ENCODE measurements at regions not wholly inside any gene's neighbourhood (a gene's known extent, or its start where the extent isn't known, plus 50 kb on each side); places are given as distances from the start of the nearest gene placed in this dataset.
"Not testable (repeated sequence)": the region's sequence is repeated elsewhere in the genome, so short reads cannot be mapped to it uniquely, and the experiment has no call there.

- DNase-seq (ENCODE audit: low spot score): no peak
These were observed 1143.6 kb upstream of the ACVR2A start for GRCh38 chr2:146701183-146701582.

- DNase-seq (ENCODE audit: low spot score): no peak
These were observed 1147.5 kb upstream of the ACVR2A start for GRCh38 chr2:146697307-146697706.

GRCh38 chr2:146696787-146697186, 1148.0 kb upstream of the ACVR2A start:
- DNase-seq (ENCODE audit: low spot score): not testable (repeated sequence)

GRCh38 chr2:146681991-146682390, 1162.8 kb upstream of the ACVR2A start:
- no peak for DNase-seq (ENCODE audit: low spot score)

- no peak for DNase-seq (ENCODE audit: low spot score)
These were observed 1166.3 kb upstream of the ACVR2A start for GRCh38 chr2:146678516-146678915.

GRCh38 chr2:146677280-146677679, 1167.5 kb upstream of the ACVR2A start:
- no peak for DNase-seq (ENCODE audit: low spot score)

- no peak for DNase-seq (ENCODE audit: low spot score)
These were observed 1175.1 kb upstream of the ACVR2A start for GRCh38 chr2:146669735-146670134.

- peak; percentile 42 for DNase-seq (ENCODE audit: low spot score)
These were observed 1178.5 kb upstream of the ACVR2A start for GRCh38 chr2:146666340-146666739.

GRCh38 chr2:146665800-146666199, 1179.0 kb upstream of the ACVR2A start:
- no peak for DNase-seq (ENCODE audit: low spot score)

GRCh38 chr2:146661473-146662096, 1183.2 kb upstream of the ACVR2A start:
- DNase-seq (ENCODE audit: low spot score): peak; percentile 51

- DNase-seq (ENCODE audit: low spot score): no peak
These were observed 1184.9 kb upstream of the ACVR2A start for GRCh38 chr2:146659976-146660375.

- DNase-seq (ENCODE audit: low spot score): peak; percentile 64
These were observed 1192.5 kb upstream of the ACVR2A start for GRCh38 chr2:146652311-146652710.

GRCh38 chr2:146651361-146651760, 1193.5 kb upstream of the ACVR2A start:
- no peak for DNase-seq (ENCODE audit: low spot score)

GRCh38 chr2:146642066-146642465, 1202.8 kb upstream of the ACVR2A start:
- DNase-seq (ENCODE audit: low spot score): no peak

GRCh38 chr2:146634230-146635097, 1210.4 kb upstream of the ACVR2A start:
- peak; percentile 87 for DNase-seq (ENCODE audit: low spot score)

GRCh38 chr2:146633159-146633558, 1211.7 kb upstream of the ACVR2A start:
- no peak for DNase-seq (ENCODE audit: low spot score)

- DNase-seq (ENCODE audit: low spot score): no peak
These were observed 1212.1 kb upstream of the ACVR2A start for GRCh38 chr2:146632707-146633106.

- no peak for DNase-seq (ENCODE audit: low spot score)
These were observed 1220.2 kb upstream of the ACVR2A start for GRCh38 chr2:146624430-146625160.

GRCh38 chr2:146623771-146624170, 1221.1 kb upstream of the ACVR2A start:
- no peak for DNase-seq (ENCODE audit: low spot score)

GRCh38 chr2:146621656-146622055, 1223.2 kb upstream of the ACVR2A start:
- DNase-seq (ENCODE audit: low spot score): no peak

- DNase-seq (ENCODE audit: low spot score): no peak
These were observed 1229.1 kb upstream of the ACVR2A start for GRCh38 chr2:146615778-146616177.

GRCh38 chr2:146608490-146608889, 1236.3 kb upstream of the ACVR2A start:
- no peak for DNase-seq (ENCODE audit: low spot score)

- DNase-seq (ENCODE audit: low spot score): no peak
These were observed 1240.3 kb upstream of the ACVR2A start for GRCh38 chr2:146604521-146604920.
